ENCODE measurements at regions not wholly inside any gene's neighbourhood (a gene's known extent, or its start where the extent isn't known, plus 50 kb on each side); places are given as distances from the start of the nearest gene placed in this dataset.

DNA sequence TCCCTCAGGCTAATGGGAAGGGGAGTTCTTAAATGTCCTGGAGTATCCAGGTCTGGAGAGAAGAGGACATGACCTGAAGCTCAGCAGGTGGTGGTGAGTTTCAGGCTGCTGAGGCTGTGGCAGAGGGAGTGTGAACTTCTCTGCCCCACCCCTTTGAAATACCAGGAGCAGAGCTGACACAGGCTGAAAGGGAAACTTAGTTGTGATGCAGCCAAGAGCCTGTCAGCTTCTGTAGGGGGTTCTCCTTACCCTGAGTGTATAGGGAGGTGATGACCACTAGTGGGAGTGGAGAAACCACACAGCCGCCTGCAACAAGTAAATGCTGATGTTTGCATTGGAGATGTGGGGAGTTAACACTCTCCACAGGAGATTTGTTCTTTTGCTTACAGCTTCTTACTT is 152.3 kb downstream of the FCRL5 start:
- H3K4me1 ChIP-seq (ENCODE audit: control insufficient read depth in 1 of 2, low read depth in 2 of 2), result no peaks in the 10 kb centered on the region
- no peaks in the 10 kb centered on the region for H3K27me3 ChIP-seq (replicated peaks; ENCODE audit: insufficient read depth)
- no peak for DNase-seq (ENCODE audit: low spot score)
- no peak overlapping the region for H3K4me3 ChIP-seq
- no peaks in the 10 kb centered on the region for H3K9me3 ChIP-seq
- ATAC-seq (ENCODE audit: insufficient number of reproducible peaks, low FRiP score, low read depth), result no peak
- no peak overlapping the region for H3K27ac ChIP-seq
- TF ChIP-seq, protein P1, sequence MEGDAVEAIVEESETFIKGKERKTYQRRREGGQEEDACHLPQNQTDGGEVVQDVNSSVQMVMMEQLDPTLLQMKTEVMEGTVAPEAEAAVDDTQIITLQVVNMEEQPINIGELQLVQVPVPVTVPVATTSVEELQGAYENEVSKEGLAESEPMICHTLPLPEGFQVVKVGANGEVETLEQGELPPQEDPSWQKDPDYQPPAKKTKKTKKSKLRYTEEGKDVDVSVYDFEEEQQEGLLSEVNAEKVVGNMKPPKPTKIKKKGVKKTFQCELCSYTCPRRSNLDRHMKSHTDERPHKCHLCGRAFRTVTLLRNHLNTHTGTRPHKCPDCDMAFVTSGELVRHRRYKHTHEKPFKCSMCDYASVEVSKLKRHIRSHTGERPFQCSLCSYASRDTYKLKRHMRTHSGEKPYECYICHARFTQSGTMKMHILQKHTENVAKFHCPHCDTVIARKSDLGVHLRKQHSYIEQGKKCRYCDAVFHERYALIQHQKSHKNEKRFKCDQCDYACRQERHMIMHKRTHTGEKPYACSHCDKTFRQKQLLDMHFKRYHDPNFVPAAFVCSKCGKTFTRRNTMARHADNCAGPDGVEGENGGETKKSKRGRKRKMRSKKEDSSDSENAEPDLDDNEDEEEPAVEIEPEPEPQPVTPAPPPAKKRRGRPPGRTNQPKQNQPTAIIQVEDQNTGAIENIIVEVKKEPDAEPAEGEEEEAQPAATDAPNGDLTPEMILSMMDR (IDR thresholded peaks at IDR 0.05), result no peak
- H3K36me3 ChIP-seq, result no peaks in the 10 kb centered on the region

DNA sequence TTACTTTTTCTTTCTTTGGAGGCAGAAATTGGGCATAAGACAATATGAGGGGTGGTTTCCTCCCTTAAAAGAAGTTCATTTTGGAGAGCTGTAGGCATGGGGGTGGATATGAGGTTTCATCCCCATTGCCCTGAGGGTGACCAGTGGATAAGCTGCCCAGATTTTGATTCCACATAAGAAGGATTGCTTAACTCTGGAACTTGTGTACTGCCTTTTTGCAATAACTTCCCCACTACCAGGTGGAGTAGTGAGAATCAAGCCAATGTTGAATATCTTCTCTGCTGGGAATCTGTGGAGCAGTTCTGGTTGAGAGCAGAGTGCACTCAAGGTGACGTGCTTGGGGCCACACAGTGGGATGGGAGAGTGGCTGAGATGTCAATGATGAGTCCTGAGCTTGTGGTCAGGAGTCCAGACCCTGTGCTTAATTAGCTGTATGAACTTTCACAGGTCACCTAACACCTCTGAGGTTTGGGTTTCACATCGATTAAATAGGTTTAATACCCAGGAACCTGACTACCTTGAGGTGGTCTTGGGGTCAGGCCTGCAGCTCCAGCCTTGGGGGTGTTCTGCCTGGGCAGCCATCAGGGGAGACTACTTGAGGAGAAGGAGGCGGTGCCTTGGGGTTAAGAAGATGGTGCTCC is 152.9 kb downstream of the FCRL5 start:
- DNase-seq (ENCODE audit: low spot score) (no peak), ATAC-seq (ENCODE audit: insufficient number of reproducible peaks, low FRiP score, low read depth) (no peak)
- Histone ChIP-seq H3K27ac (no peak overlapping the region), H3K4me3 (no peak overlapping the region), H3K4me1 (ENCODE audit: control insufficient read depth in 1 of 2, low read depth in 2 of 2) (no peaks in the 10 kb centered on the region), H3K27me3 (replicated peaks; ENCODE audit: insufficient read depth) (no peaks in the 10 kb centered on the region), H3K36me3 (no peaks in the 10 kb centered on the region), H3K9me3 (no peaks in the 10 kb centered on the region)
- TF ChIP-seq, protein P1 (IDR thresholded peaks at IDR 0.05), result no peak

DNA sequence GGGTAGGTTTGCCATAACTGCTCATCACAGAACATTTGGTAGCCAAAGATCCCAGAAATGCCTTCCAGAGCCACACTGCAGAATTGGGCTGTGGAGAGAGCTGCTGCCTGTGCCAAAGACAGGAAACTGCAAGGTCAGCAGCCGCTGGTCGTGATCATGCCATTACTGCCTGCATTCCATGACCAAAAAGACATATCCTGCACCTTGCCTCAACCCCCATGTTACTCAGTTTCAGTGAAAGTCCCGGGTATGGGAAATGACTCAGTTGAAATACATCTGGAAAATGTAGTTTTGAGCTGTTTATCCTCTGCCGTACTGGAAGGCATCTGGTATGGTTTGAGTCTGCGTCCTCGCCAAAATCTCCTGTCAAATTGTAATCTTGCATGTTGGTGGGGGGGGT is 161.7 kb downstream of the FCRL5 start:
- no peak for ATAC-seq (ENCODE audit: insufficient number of reproducible peaks, low FRiP score, low read depth)
- DNase-seq (ENCODE audit: low spot score), result no peak
- no peaks in the 10 kb centered on the region for H3K27me3 ChIP-seq (replicated peaks; ENCODE audit: insufficient read depth)
- TF ChIP-seq, protein P1 (IDR thresholded peaks at IDR 0.05), result no peak
- H3K4me1 ChIP-seq (ENCODE audit: control insufficient read depth in 1 of 2, low read depth in 2 of 2), result no peaks in the 10 kb centered on the region
- H3K36me3 ChIP-seq, result no peaks in the 10 kb centered on the region
- no peak overlapping the region for H3K27ac ChIP-seq
- no peak overlapping the region for H3K4me3 ChIP-seq
- H3K9me3 ChIP-seq, result no peaks in the 10 kb centered on the region

DNA sequence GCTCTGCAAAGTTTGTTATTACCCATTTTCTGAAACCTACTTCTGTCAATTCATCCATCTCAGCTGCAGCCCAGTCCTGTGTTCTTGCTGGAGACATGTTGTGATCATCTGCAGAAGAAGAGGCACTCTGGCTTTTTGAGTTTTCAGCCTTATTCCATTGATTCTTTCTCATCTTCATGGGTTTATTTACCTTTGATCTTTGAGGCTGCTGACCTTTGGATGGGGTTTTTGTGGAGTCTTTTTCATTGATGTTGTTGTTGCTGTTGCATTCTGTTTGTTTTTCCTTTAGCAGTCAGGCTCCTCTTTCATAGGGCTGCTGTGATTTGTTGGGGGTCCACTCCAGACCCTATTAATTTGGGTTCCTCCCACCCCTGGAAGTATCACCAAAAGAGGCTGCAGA is 164.3 kb downstream of the FCRL5 start:
- H3K9me3 ChIP-seq, result no peaks in the 10 kb centered on the region
- no peak for ATAC-seq (ENCODE audit: insufficient number of reproducible peaks, low FRiP score, low read depth)
- DNase-seq (ENCODE audit: low spot score), result no peak
- TF ChIP-seq, protein P1 (IDR thresholded peaks at IDR 0.05), result no peak
- H3K4me1 ChIP-seq (ENCODE audit: control insufficient read depth in 1 of 2, low read depth in 2 of 2), result no peaks in the 10 kb centered on the region
- no peak overlapping the region for H3K27ac ChIP-seq
- H3K36me3 ChIP-seq, result no peaks in the 10 kb centered on the region
- H3K27me3 ChIP-seq (replicated peaks; ENCODE audit: insufficient read depth), result no peaks in the 10 kb centered on the region
- no peak overlapping the region for H3K4me3 ChIP-seq

DNA sequence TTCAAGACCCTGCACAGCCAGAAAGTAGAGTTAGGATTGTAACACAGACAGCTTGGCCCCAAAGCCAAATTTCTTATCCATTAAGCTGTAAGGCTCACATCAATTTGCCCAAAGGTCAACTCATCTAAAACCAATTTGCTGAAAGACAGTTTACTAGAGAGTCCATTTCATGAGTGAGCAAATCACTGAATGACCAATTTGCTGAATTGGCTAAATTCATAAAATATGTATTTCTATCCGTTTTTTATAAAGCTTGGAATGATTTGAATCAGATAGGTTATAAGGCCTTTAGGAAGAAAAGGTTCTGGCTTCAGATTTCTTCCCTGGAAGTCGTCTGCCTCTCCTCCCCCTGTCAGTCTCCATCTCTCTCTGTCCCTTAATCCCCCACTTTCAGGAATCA is 168.1 kb downstream of the FCRL5 start:
- Histone ChIP-seq H3K27ac (no peak overlapping the region), H3K36me3 (no peaks in the 10 kb centered on the region), H3K4me3 (no peak overlapping the region), H3K27me3 (replicated peaks; ENCODE audit: insufficient read depth) (no peaks in the 10 kb centered on the region), H3K4me1 (ENCODE audit: control insufficient read depth in 1 of 2, low read depth in 2 of 2) (no peaks in the 10 kb centered on the region), H3K9me3 (no peaks in the 10 kb centered on the region)
- TF ChIP-seq, protein P1 (IDR thresholded peaks at IDR 0.05), result no peak
- DNase-seq (ENCODE audit: low spot score), result no peak
- ATAC-seq (ENCODE audit: insufficient number of reproducible peaks, low FRiP score, low read depth), result no peak

Data from thoracic aorta (tissue), 2 donors.